Peyer's patch (tissue), 4 donors: ENCODE measurements at regions not wholly inside any gene's neighbourhood (a gene's known extent, or its start where the extent isn't known, plus 50 kb on each side); places are given as distances from the start of the nearest gene placed in this dataset.

Source experiments
- DNase-seq, 3 donors: peaks; one replicate each; pipeline ENCODE4 v3.0.0-alpha.2; 2017 to 2019
- H3K27ac ChIP-seq, 4 donors: fragments of 200-600 bp; sonication (generic); one replicate each; pipeline ENCODE4 v1.5.1; 2016 to 2019
- H3K27me3 ChIP-seq, 2 donors: fragments of 200-600 bp; sonication (generic); one replicate each; pipeline ENCODE4 v1.5.1; 2019
- H3K36me3 ChIP-seq, 3 donors: fragments of 200-600 bp; sonication (generic); one replicate each; pipeline ENCODE4 v1.5.1; 2016 to 2019
- H3K4me1 ChIP-seq, 4 donors: fragments of 200-600 bp; sonication (generic); one replicate each; pipeline ENCODE4 v1.5.1; 2016 to 2019
- H3K4me3 ChIP-seq, 4 donors: fragments of 200-600 bp; sonication (generic); 1 replicate in 3 of 4; 2 replicates in 1 of 4; pipeline ENCODE4 v1.5.1; 2016 to 2019; ENCODE audit warnings: mild to moderate bottlenecking in 1 of 4
- H3K9me3 ChIP-seq, 4 donors: fragments of 200-600 bp; sonication (generic); one replicate each; pipeline ENCODE4 v1.5.1; 2016 to 2019; ENCODE audit warnings: mild to moderate bottlenecking in 1 of 4
- CTCF ChIP-seq, 6 experiments: fragments of 450-650 bp in 4 of 6; fragments of 200-600 bp in 2 of 6; sonication (generic) in 1 of 6; IDR thresholded peaks; one replicate each; pipeline ENCODE4 v1.5.1; 2017 to 2019; ENCODE audit warnings: antibody characterized with exemption in 6 of 6, mild to moderate bottlenecking in 3 of 6, moderate library complexity in 1 of 6
- POLR2A ChIP-seq, 2 donors: fragments of 450-650 bp; IDR thresholded peaks; one replicate each; pipeline ENCODE4 v1.5.1; 2017; ENCODE audit warnings: antibody characterized with exemption in 2 of 2, mild to moderate bottlenecking in 2 of 2, moderate library complexity in 2 of 2

DNA sequence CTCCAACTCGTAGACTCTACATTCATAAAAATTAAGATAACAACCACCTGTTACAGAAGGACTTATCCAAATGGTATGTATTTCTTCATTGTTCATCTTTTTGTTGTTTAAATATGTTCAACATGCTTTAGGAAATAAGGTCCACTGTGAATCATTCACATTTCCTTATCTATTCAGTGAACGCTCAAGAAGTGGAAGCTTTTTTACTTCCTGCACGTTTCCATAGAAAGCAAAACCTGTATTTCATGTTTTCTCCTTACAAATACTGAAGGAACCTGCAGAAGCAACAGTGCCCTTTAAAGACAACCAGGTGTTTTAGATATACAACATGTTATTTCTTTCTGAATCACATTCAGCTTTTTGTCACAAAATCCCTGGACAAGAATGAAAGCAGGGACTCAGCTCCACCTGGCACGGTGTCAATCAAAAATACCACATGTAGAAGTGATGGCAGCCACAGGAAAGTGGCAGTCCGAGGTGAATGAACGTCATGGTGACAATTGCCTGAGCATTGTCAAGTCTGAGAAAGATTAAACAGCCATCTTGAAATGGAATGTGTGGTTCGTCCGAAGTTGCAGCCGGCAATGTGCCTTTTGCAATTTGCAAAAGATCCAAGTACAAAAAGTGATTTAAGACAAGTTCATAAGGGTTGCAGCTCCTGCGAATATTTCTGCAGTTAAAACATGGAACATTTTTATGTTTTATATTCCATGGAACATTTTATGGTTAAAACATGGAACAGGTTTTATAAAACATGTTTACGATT, 66.7 kb upstream of the RIPOR2 start:
- no peak for DNase-seq
- TF ChIP-seq POLR2A (IDR thresholded peaks at IDR 0.05) (no peak), CTCF (IDR thresholded peaks at IDR 0.05) (no peak)
- no peak overlapping the region for H3K27ac ChIP-seq
- H3K4me3 ChIP-seq = no peak overlapping the region
- no peaks in the 10 kb centered on the region for H3K27me3 ChIP-seq
- peaks cover 0 to 11% (median under 1%) of the 10 kb centered on the region in 4 donors for H3K4me1 ChIP-seq
- no peaks in the 10 kb centered on the region for H3K36me3 ChIP-seq
- no peaks in the 10 kb centered on the region for H3K9me3 ChIP-seq

- Histone ChIP-seq H3K27ac (no peak overlapping the region), H3K36me3 (no peaks in the 10 kb centered on the region), H3K4me1 (peaks cover 0 to 11% (median 5%) of the 10 kb centered on the region in 4 donors), H3K27me3 (no peaks in the 10 kb centered on the region), H3K4me3 (no peak overlapping the region), H3K9me3 (no peaks in the 10 kb centered on the region)
- DNase-seq = no peak
- TF ChIP-seq POLR2A (IDR thresholded peaks at IDR 0.05) = no peak
- no peak for TF ChIP-seq CTCF (IDR thresholded peaks at IDR 0.05)
Measured at GRCh38 chr6:25004357-25004756, 68.6 kb upstream of the RIPOR2 start.

DNA sequence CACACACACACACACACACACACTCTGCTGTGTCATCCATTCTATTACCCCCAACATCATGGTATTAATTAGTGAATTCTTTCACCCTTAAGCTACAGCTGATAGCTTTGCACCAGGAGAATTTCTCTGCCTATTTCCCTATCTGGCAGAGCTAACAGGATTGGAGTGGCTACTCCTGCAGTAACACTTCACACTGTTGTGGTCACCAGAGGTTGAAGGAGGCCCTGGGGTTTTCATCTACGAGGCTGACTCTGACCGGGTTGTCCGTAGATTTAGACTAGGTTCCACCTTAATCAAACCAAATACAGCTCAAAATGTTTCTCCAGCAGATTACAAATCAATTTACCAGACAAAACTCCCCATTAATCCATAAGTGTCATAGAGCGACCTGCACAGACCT, 69.2 kb upstream of the RIPOR2 start:
- Histone ChIP-seq H3K27ac (no peak overlapping the region), H3K9me3 (no peaks in the 10 kb centered on the region), H3K36me3 (no peaks in the 10 kb centered on the region), H3K4me1 (peaks cover 0 to 11% (median 7%) of the 10 kb centered on the region in 4 donors), H3K27me3 (no peaks in the 10 kb centered on the region), H3K4me3 (no peak overlapping the region)
- no peak for DNase-seq
- TF ChIP-seq POLR2A (IDR thresholded peaks at IDR 0.05) = no peak
- no peak for TF ChIP-seq CTCF (IDR thresholded peaks at IDR 0.05)

GRCh38 chr6:25006075-25006474, 70.3 kb upstream of the RIPOR2 start:
- no peak overlapping the region for H3K4me3 ChIP-seq
- H3K27me3 ChIP-seq = no peaks in the 10 kb centered on the region
- no peak for DNase-seq
- TF ChIP-seq POLR2A (IDR thresholded peaks at IDR 0.05) (no peak), CTCF (IDR thresholded peaks at IDR 0.05) (no peak)
- H3K4me1 ChIP-seq = peaks cover 0 to 11% (median 7%) of the 10 kb centered on the region in 4 donors
- no peaks in the 10 kb centered on the region for H3K9me3 ChIP-seq
- peak overlapping the region; percentile 69 to 78 (median 70) for H3K27ac ChIP-seq
- H3K36me3 ChIP-seq = no peaks in the 10 kb centered on the region

- peak in 2 of 3 donors; percentile 55 to 81 for DNase-seq
- H3K4me1 ChIP-seq = peaks cover 0 to 11% (median 7%) of the 10 kb centered on the region in 4 donors
- H3K27ac ChIP-seq = peak overlapping the region; percentile 69 to 78 (median 70)
- H3K36me3 ChIP-seq = no peaks in the 10 kb centered on the region
- TF ChIP-seq POLR2A (IDR thresholded peaks at IDR 0.05) (peak in 1 of 2 donors; percentile 26), CTCF (IDR thresholded peaks at IDR 0.05) (no peak)
- H3K9me3 ChIP-seq = no peaks in the 10 kb centered on the region
- H3K27me3 ChIP-seq = no peaks in the 10 kb centered on the region
- no peak overlapping the region for H3K4me3 ChIP-seq
Measured at GRCh38 chr6:25006565-25007001, 70.8 kb upstream of the RIPOR2 start.
